COLO668 (cell line): ENCODE measurements at regions not wholly inside any gene's neighbourhood (a gene's known extent, or its start where the extent isn't known, plus 50 kb on each side); places are given as distances from the start of the nearest gene placed in this dataset.

Experiments
- DNase-seq: peaks from one replicate; lab custom pipeline; 2025; ENCODE audit not compliant: unreplicated experiment; lab: John Stamatoyannopoulos, UW

DNA sequence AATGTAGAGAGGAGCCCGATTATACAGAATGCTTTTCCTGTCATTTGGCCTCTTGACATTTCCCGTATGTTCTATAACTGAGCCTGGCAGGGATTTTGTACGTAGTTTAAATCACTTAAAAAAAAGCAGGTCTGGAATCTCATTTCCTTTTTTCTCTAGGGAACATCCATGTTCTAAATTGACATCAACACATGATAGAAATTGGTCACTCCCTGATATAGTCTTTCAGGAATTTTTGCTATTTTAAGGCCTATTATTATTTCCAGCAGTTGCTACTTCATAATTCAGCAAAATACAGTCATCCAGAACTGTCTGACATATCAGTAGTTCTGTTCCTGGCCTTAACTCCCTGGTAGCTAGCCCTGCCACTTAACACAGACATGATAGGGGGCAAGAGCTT is 565.7 kb upstream of the ZEB2 start:
- no peak for DNase-seq

DNA sequence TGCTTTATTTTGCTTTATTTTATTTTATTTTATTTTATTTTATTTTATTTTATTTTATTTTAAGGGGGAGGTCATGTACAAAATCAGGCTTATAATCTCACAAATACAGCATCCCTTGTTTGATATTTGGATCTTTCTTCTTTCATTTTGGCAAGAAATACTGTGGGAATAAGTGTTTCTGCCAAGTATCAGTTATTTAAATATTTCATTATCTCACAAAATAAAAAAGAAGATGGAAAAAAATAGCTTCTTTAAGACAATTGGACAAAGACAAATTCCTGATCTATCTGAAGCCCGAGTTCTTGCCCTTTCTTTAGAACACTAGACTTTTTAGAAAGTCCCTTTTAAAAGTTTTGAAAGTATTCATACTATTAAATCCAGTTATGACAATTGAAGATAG is 560.5 kb upstream of the ZEB2 start:
- no peak for DNase-seq

DNA sequence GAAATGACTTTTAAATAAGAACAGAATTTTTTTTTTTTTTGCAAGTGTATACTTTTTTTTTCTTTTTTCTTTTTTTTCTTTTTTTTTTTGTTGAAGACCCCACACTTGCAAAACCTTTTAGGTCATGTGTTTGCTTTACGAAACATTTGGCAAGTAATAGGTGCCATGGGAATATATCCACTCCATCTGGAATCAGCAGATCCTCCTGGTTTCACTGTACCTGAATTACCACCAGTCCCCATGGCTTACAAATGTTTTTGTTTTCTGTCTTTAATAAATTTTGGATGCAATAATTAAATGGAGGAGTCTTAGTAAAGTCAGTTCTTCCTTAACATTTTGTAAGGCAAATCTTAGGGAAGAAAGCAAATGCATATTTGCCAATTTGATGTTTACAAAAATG is 559.7 kb upstream of the ZEB2 start:
- DNase-seq = no peak

DNA sequence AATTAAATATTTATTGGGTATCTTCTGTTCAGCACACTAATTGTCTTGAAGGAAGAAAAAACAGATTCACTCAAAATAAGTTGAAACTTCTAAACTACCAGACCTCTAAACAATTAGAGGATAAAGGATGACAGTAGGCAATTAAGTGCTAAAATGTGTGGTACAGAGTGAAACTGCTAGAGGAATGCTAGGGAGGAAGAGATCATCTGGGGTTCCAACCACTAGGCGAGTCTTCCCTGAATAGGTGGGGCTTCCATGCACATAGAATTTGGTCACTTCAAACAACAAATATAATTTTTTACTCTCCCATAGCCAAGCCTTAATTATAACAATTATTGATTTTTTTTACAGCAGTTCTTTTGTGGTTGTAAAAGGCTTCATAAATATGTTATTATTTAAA is 559.0 kb upstream of the ZEB2 start:
- DNase-seq = no peak

DNA sequence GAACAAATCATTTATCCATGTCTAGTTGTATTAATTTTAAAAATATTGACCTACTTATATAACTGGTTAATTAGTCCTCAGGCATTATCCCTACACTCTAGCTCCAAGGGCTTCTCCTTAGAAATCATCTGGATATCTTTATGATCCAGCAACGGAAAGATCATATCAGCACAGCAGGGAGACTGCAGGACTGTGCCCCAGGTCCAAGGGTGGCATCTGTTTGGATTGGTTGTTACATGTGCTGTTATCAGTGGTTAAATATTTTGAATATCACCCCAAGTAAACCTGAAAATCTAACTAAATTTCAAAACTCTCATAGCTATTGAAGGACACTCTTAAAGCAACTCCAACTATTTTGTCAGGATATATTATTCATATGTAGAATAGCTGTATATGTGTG is 556.2 kb upstream of the ZEB2 start:
- DNase-seq = no peak

DNA sequence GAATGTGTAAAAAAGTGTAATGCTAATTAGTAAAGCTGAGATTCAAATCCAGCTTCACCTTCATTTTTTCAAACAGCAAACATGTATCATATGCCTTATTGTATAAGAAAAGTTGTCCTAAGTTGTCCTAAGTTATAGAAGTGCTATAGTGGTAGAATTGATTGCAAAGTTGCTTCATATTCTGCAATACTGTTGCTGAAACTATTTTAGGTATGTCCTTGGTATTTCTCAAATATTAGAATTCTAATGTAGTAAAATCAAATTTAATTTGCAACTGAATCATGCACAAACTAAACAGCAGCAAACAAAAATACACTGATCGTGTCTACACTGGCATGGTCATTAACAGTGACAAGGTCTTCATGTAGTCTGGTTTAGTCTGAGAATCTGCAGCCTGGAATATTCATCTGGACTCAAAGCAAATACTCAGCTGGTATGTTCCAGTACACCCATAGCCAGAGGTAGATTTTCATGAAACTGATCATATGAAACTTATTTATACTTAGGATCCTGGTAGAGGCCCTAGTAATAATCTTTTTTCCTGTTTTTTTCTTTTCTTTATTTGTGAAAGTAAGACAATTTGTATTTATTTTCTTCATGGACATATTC is 555.6 kb upstream of the ZEB2 start:
- no peak for DNase-seq

DNA sequence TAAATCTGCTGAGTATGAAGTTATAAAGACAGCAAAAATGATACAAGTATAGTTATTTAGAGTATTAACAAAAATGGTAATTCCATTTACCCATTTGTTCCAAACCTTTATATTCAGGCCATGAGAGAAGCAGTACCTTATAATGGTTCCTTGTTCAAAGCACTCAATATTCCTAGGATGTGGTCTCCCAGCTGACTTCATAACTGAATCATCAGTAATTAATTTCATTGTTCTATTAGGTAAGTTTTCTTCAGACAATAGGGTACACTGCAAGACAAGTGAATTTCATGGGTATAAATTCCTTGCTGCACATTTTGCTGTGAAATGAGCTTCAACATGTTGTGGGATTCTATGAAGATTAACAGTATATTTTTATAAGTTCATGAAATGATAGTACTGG is 550.8 kb upstream of the ZEB2 start:
- DNase-seq = no peak

DNA sequence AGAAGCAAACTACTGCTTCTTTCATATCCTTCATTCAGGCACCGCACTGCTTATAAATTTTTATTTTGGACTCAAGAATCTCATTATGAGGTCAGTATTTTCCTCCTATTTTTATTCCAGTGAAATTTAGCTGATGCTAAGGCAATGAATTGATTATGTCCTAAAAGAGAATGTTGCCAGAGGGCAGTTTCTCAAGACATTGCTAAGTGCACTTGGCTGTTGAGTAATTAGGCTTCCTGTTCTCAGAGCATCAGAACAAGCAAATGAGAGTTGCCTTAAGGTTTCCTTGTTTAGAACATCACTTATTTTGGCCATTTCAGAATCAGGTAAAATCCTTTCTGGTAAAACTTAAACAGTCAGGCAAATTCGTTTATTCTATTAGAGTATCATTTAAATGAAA is 548.6 kb upstream of the ZEB2 start:
- DNase-seq = no peak

DNA sequence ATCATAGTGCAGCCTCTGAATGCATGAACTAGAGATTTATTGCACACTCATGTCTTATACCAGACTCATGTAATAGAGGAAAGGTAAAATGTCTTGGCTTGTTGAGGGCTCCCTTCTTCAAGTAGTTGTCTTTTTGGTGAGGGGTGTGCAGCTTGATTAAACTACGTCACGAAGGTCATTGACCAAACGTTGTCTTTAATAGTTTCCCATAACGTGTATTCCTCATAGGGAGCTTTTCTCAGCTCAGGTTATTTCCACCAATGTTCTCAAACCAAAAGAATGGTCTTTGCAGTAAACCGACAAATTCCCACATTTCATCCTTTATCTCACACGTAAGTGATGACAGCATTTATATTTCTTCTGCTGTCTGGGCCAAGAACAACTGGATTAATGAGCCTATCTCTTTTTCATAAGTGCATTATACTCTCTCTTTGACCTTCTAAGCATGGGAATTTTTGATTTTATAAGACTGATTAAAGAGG is 547.7 kb upstream of the ZEB2 start:
- DNase-seq = no peak

DNA sequence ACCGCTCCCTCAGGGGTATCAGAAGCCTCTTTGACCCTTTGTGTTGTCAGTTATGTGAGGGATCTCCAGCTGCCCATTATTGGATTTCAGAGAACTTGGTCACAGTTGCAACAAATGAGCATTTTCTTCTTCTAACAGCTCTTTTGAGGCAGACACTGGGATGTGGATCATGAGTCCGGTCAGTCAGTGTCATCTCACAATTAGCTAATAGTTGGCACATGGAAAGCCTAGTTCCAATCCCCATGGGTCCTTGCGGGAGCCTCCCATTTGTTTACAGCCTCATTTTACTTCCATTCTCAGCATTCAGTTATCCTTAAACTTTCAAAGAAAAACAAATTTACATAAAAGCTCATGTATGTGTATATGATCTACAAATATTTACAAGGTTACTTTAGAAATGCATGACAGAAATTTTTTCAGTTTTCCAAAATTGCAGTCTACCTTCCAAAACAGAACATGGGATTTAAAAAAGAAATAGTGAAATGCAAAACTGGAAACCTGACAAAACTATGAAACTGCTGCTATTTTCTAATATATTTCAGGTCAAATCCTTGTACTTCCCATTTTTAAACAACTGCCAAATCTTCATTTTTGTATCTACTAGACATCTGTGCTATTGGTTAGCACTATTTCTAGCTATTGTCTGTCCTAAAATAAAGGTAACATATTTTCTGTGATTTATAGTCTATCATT is 547.1 kb upstream of the ZEB2 start:
- no peak for DNase-seq

DNA sequence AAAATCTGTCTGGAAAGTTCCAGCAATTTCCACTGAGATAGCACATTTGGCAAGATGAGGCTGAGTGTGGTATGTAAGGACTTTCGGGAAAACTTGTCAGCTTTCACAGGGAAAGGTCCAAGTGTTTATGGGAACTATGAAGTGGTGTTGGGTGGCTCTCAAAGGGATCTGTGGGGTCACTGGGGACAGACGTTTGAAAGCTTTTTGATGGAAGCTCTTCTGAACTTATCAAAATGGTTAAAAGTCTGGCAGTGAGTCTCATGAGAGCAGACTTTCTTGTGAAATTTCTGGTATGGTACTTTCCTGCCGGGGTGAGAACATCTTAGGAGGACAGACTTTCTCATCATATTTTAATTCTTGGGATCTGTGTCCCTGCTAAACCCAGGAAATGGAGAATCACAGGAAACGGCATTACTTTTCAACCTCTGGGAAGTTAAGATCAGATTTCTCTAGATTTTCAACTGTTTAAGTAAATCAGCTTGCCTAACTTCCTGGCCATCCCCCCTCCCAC is 546.3 kb upstream of the ZEB2 start:
- no peak for DNase-seq

DNA sequence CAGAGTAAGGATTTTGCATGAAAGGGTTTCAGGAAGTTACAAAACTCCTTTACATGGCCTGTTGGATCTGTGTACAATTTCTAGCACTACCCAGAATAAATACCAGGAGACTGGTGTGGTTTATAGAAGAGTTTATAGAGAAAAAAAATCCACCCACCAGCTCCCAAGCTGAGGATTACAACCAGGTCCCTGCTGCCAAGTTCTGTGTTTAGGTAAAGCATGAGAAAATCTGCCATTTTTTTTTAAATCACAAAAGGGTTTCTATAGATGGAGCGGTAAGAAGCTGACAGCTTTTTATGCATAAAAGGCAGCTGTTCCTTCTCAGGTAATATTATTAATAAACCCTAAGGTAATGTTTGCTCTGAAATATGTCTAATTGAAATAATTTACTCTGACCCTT is 545.4 kb upstream of the ZEB2 start:
- DNase-seq = no peak

DNA sequence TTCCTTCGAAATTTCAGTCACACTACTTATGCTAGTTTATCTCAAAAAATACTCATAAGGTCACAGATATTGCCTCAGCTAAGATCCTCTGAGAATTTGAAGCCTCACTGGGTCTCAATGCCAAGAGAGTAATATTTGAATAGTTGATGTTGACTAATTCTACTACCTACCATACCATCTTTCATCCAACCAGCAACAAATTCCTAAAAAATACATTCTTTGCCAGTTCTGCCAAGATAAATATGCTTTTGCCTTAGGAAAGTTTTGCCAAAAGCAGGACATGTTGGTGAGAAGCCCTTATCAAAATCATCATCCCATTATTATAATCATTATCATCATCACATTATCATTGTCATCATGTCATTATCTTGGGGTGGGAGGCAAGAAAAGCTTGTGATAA is 544.6 kb upstream of the ZEB2 start:
- DNase-seq = no peak

DNA sequence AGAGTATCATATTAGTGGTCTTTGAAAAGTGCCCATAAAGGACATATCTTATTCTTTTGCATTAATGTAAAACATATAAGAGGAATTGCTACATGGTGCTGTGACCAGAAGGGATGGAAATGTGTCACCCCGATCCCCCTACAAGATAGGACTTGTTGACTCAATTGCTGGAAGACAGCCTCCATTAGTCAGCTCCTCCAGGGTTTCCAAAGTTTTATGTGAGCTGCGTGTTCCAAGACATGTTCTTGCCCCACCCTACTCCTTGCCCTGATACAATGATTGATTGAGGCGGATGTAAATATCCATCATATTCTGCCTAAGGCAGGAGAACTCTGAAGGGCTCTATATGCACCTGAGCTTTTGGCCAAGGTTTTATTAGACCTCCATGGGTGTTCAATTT is 541.0 kb upstream of the ZEB2 start:
- DNase-seq = no peak

DNA sequence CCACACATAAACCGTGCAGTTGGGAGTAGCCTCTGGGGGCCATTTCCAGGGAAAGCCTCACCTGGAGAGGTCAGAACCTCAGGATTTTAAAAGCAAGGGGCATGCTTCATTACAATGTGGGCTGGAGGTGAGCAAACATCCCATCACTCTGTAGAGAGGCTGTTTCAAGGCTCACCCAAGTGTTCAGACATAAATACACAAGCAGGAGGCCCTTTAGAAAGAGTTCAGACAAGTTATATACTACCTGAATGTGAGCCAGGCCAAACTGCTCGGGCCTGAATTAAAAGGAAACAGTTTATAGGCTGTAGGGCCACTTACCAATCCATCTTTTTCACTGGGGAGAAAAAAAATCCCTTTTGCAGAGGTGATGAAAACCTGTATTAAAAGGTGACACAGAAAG is 540.0 kb upstream of the ZEB2 start:
- DNase-seq = no peak

DNA sequence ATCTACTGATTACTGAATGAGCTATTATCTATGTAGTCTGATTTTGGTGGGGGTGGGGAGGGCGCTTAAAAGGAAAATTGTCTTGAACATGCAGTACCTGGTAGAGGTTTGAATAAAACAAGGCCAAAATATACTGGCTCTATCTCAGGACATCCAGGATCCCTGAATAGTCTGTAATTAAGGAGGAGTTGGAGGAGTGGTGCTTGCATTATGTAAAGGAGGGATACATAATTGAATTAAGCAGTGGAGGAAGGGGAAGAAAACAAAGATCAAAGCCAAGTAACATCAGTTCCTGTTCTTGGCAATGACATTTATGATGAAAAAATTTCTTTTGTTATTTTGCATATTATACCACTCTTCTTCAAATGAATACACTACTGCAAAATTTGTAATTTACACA is 539.4 kb upstream of the ZEB2 start:
- DNase-seq = no peak

DNA sequence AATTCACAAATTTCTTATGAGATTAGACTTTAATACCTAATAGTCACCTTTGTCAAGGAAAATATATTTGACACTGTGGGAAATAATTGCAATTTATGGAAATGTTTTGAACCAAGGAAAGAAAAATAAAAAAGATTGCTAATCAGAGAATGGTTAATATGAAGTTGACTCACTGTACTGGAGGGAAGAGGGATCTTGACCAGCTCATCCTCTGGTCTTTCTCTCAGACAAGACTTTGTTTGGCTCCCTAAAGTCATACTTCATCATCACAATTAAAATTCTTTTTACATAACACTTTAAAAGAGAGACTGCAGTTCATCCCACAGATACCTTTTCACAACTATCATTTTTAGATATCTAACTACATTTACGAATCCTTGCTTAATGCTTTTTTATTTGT is 538.5 kb upstream of the ZEB2 start:
- no peak for DNase-seq

DNA sequence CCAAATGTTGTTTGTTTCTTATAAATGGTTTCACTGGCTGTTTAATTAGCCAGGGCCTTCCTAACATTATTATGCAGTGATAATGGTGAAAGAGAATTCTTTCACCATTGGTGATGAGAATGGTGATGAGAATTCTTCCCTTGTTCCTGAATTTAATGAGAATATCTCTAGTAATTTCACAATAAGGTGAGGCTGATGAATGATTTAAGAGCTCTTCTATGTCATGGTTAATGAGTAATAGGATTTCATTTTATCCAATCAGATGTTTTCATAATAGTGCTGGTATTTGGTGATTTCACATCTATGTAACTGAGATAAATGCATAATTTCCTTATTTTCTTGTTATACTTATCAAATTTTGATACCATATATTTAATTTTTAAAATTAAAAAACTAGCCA is 535.7 kb upstream of the ZEB2 start:
- no peak for DNase-seq

DNA sequence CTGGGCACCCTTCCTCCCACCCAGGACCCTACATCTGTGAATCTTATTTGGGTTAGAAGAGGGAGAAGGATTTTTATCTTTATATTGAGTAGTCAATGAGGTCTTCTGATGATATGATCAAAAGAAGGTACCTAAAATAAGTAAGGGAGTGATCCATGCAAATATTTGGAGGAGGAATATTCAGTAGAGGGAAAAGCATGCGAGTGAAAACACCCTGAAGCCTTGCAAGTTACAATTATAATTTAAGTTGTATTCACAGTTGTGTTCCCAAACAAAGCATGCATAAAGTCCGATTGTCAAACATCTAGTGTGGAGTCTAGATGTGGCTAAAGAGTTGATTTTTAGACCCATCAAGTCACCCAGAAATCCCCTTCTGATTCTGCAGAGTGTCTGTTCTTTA is 530.2 kb upstream of the ZEB2 start:
- DNase-seq = no peak

DNA sequence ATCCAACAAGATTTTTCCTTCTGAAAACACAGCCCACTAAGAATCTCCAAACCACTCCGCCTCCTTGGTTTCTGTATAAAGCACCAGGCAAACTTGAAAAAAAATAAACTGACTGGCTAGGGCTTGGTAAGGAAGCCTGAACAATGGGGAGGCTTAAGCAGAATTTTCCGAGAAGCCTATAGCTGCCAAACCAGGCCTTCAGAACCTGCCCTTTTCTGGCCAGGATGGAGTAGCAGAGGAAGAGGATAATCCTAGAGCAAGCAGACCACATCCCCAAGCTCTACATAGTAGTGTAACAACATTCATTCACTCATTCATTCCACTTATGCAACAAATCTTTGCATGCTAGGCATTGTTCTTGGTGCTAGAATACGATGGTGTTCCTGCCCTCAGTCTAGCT is 529.6 kb upstream of the ZEB2 start:
- no peak for DNase-seq

DNA sequence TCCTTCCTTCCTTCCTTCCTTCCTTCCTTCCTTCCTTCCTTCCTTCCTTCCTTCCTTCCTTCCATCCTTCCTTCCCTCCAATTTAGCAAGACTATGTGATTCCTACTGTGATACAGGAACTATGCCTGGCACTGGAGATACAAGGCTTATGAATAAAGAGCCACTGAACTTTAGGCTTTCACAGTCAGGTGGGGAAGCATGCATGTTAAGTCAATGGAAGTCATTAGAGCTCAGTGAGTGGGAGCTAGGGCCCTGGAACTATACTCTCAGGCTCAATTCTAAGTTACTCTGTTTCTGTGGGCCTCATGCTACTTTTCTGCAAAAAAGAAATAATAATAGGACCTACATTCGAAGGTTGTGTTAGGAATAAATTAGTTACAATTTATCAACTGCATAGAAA is 527.6 kb upstream of the ZEB2 start:
- no peak for DNase-seq

DNA sequence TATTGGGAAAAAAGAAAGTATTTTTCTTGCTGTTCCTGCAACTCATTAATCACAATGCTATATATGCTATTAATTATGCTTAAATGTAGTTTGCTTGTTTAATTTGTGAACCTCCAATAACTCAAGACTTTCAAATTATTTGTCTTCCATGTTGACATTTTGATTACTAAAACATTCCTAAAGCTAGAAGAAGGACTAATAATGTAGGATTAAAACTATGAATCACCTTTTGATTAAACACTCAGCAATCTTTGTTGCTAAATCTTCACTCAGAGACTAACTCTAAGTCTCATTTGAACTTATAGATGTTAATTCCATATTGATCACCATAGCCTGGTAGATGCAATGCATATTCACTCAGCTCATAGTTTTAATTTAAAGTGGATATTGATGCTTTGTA is 524.6 kb upstream of the ZEB2 start:
- no peak for DNase-seq

DNA sequence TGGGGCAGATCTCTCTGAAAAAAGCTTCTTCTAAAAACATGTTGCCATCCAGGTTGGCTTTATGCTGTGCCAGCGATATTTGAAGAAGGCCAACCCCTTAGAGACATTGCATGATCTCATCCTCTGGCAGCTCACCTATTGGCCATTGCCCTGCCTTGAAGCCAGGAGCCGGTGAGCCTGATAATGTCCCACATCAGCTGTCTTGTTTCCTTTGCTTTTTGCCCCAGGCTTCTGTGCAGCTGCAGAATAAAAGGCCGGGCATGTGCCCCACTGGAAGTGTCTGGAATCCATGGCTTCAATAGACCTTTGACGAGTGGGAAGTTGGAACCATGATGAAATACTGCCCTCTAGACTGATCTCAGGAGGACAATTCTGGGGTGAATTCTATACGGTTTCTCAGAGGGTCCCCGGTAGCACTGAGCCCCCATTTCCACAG is 523.5 kb upstream of the ZEB2 start:
- DNase-seq = no peak
